ENCODE measurements at regions not wholly inside any gene's neighbourhood (a gene's known extent, or its start where the extent isn't known, plus 50 kb on each side); places are given as distances from the start of the nearest gene placed in this dataset.

GRCh38 chr5:74477761-74478160 lies 162.8 kb downstream of the ENC1 start:
- in situ Hi-C loops (cut with HindIII; ENCODE audit: low pct_unique_long_range_greater_than_20kb, low sequenced_read_pairs): no loop called here
- no peak for DNase-seq (ENCODE audit: low read depth, low spot score)

GRCh38 chr5:74476819-74477453 lies 163.6 kb downstream of the ENC1 start:
- in situ Hi-C loops (cut with HindIII; ENCODE audit: low pct_unique_long_range_greater_than_20kb, low sequenced_read_pairs): no loop called here
- DNase-seq (ENCODE audit: low read depth, low spot score): no peak

GRCh38 chr5:74476046-74476818 lies 164.3 kb downstream of the ENC1 start:
- in situ Hi-C loops (cut with HindIII; ENCODE audit: low pct_unique_long_range_greater_than_20kb, low sequenced_read_pairs): no loop called here
- no peak for DNase-seq (ENCODE audit: low read depth, low spot score)

GRCh38 chr5:74471875-74472274 lies 168.7 kb downstream of the ENC1 start:
- DNase-seq (ENCODE audit: low read depth, low spot score): no peak
- in situ Hi-C loops (cut with HindIII; ENCODE audit: low pct_unique_long_range_greater_than_20kb, low sequenced_read_pairs): no loop called here

GRCh38 chr5:74469234-74469994 lies 171.1 kb downstream of the ENC1 start:
- in situ Hi-C loops (cut with HindIII; ENCODE audit: low pct_unique_long_range_greater_than_20kb, low sequenced_read_pairs): no loop called here
- no peak for DNase-seq (ENCODE audit: low read depth, low spot score)

- DNase-seq (ENCODE audit: low read depth, low spot score): no peak
- in situ Hi-C loops (cut with HindIII; ENCODE audit: low pct_unique_long_range_greater_than_20kb, low sequenced_read_pairs): no loop called here
Measured at GRCh38 chr5:74468421-74468820, 172.1 kb downstream of the ENC1 start.

GRCh38 chr5:74465724-74466123 lies 174.8 kb downstream of the ENC1 start:
- no peak for DNase-seq (ENCODE audit: low read depth, low spot score)
- in situ Hi-C loops (cut with HindIII; ENCODE audit: low pct_unique_long_range_greater_than_20kb, low sequenced_read_pairs): no loop called here

GRCh38 chr5:74464512-74465209 lies 175.9 kb downstream of the ENC1 start:
- in situ Hi-C loops (cut with HindIII; ENCODE audit: low pct_unique_long_range_greater_than_20kb, low sequenced_read_pairs): no loop called here
- DNase-seq (ENCODE audit: low read depth, low spot score): no peak

GRCh38 chr5:74462356-74462755 lies 178.2 kb downstream of the ENC1 start:
- in situ Hi-C loops (cut with HindIII; ENCODE audit: low pct_unique_long_range_greater_than_20kb, low sequenced_read_pairs): no loop called here
- DNase-seq (ENCODE audit: low read depth, low spot score): no peak

GRCh38 chr5:74461251-74461650 lies 179.3 kb downstream of the ENC1 start:
- no peak for DNase-seq (ENCODE audit: low read depth, low spot score)
- in situ Hi-C loops (cut with HindIII; ENCODE audit: low pct_unique_long_range_greater_than_20kb, low sequenced_read_pairs): no loop called here

- DNase-seq (ENCODE audit: low read depth, low spot score): no peak
- in situ Hi-C loops (cut with HindIII; ENCODE audit: low pct_unique_long_range_greater_than_20kb, low sequenced_read_pairs): no loop called here
Measured at GRCh38 chr5:74460694-74461093, 179.8 kb downstream of the ENC1 start.

GRCh38 chr5:74459984-74460383 lies 180.5 kb downstream of the ENC1 start:
- in situ Hi-C loops (cut with HindIII; ENCODE audit: low pct_unique_long_range_greater_than_20kb, low sequenced_read_pairs): no loop called here
- DNase-seq (ENCODE audit: low read depth, low spot score): no peak

GRCh38 chr5:74457876-74458275 lies 182.7 kb downstream of the ENC1 start:
- in situ Hi-C loops (cut with HindIII; ENCODE audit: low pct_unique_long_range_greater_than_20kb, low sequenced_read_pairs): no loop called here
- no peak for DNase-seq (ENCODE audit: low read depth, low spot score)

GRCh38 chr5:74454263-74455030 lies 186.1 kb downstream of the ENC1 start:
- in situ Hi-C loops (cut with HindIII; ENCODE audit: low pct_unique_long_range_greater_than_20kb, low sequenced_read_pairs): no loop called here
- no peak for DNase-seq (ENCODE audit: low read depth, low spot score)

GRCh38 chr5:74452856-74453255 lies 187.7 kb downstream of the ENC1 start:
- DNase-seq (ENCODE audit: low read depth, low spot score): no peak
- in situ Hi-C loops (cut with HindIII; ENCODE audit: low pct_unique_long_range_greater_than_20kb, low sequenced_read_pairs): no loop called here

GRCh38 chr5:74450095-74450494 lies 190.4 kb downstream of the ENC1 start:
- no peak for DNase-seq (ENCODE audit: low read depth, low spot score)
- in situ Hi-C loops (cut with HindIII; ENCODE audit: low pct_unique_long_range_greater_than_20kb, low sequenced_read_pairs): no loop called here

- DNase-seq (ENCODE audit: low read depth, low spot score): no peak
- in situ Hi-C loops (cut with HindIII; ENCODE audit: low pct_unique_long_range_greater_than_20kb, low sequenced_read_pairs): no loop called here
Measured at GRCh38 chr5:74446725-74447241, 193.7 kb downstream of the ENC1 start.
